Fibroblast of lung (primary cell): ENCODE measurements at regions not wholly inside any gene's neighbourhood (a gene's known extent, or its start where the extent isn't known, plus 50 kb on each side); places are given as distances from the start of the nearest gene placed in this dataset.

Experiments used
- EZH2 ChIP-seq: IDR thresholded peaks from 2 replicates; pipeline ENCODE4 v1.5.1; 2012; ENCODE audit warnings: low read length, control low read depth, mild to moderate bottlenecking; ENCODE audit errors: missing control alignments
- TF ChIP-seq, protein P1 (sequence below), 2 donors: IDR thresholded peaks in 1 of 2; conservative IDR thresholded peaks in 1 of 2; 1 replicate in 1 of 2; 2 replicates in 1 of 2; pipeline ENCODE4 v1.5.1; 2011 to 2012; ENCODE audit warnings: low read length in 2 of 2, control low read depth in 1 of 2, inconsistent platforms in 1 of 2, low read depth in 1 of 2, mild to moderate bottlenecking in 1 of 2

DNA sequence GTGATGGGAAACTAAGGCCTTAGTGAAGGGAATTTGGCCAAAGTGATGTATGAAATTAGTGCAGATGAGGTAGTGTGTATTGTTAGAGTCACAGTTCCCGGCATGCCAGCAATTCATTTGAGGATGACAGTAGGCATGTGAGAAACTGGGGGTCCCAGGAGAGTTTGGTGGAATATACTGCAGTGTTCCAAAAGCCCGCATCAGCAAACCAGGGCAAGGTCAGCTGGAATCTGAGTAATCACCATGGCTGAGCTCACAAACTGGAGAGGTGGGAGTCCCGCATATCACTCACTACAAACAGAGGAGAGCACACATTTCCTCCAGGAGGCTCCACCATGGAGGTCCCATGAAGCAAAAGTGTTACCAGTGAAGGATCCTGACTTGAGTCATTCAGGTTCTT, 740.7 kb downstream of the TNS3 start:
- TF ChIP-seq, protein P1, sequence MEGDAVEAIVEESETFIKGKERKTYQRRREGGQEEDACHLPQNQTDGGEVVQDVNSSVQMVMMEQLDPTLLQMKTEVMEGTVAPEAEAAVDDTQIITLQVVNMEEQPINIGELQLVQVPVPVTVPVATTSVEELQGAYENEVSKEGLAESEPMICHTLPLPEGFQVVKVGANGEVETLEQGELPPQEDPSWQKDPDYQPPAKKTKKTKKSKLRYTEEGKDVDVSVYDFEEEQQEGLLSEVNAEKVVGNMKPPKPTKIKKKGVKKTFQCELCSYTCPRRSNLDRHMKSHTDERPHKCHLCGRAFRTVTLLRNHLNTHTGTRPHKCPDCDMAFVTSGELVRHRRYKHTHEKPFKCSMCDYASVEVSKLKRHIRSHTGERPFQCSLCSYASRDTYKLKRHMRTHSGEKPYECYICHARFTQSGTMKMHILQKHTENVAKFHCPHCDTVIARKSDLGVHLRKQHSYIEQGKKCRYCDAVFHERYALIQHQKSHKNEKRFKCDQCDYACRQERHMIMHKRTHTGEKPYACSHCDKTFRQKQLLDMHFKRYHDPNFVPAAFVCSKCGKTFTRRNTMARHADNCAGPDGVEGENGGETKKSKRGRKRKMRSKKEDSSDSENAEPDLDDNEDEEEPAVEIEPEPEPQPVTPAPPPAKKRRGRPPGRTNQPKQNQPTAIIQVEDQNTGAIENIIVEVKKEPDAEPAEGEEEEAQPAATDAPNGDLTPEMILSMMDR (conservative IDR thresholded peaks at IDR 0.05 in 1 of 2, IDR thresholded peaks at IDR 0.05 in 1 of 2; ENCODE audit: low read depth in 1 of 2, low read length in 2 of 2), result no peak
- no peak for TF ChIP-seq EZH2
